H1 (cell line): ENCODE measurements at regions not wholly inside any gene's neighbourhood (a gene's known extent, or its start where the extent isn't known, plus 50 kb on each side); places are given as distances from the start of the nearest gene placed in this dataset.
"Not testable (repeated sequence)": the region's sequence is repeated elsewhere in the genome, so short reads cannot be mapped to it uniquely, and the experiment has no call there.

Source experiments
- CTCF ChIA-PET: fragments of 300-600 bp; sonication (Branson Sonifier 250); formaldehyde crosslinking; loops from one replicate; lab custom pipeline; 2021; ENCODE audit not compliant: partially characterized antibody; lab: Charles Lee
- POLR2A ChIA-PET: fragments of 300-600 bp; sonication (Branson Sonifier 250); formaldehyde crosslinking; loops from one replicate; lab custom pipeline; 2021; ENCODE audit warnings: inconsistent platforms; ENCODE audit not compliant: partially characterized antibody; lab: Charles Lee
- DNase-seq, 2 experiments: peaks; one replicate each; pipeline versions ENCODE4 v3.0.0 to v3.0.0-alpha.2; 2010 to 2022; ENCODE audit warnings: low spot score in 2 of 2, low read depth in 1 of 2, mixed read lengths in 1 of 2
- FAIRE-seq: peaks from 2 replicates; lab custom pipeline; 2011; peaks lifted over from hg19 to GRCh38; lab: Jason Lieb, UNC
- H2AFZ ChIP-seq: 2 replicates; pipeline ENCODE4 v1.8.1; 2012; ENCODE audit warnings: low read length, inconsistent platforms
- H2AK5ac ChIP-seq: 2 replicates; pipeline ENCODE4 v1.6.1; 2013; ENCODE audit warnings: low read depth, low read length
- H2BK120ac ChIP-seq: replicated peaks from 2 replicates; pipeline ENCODE3; 2013; ENCODE audit warnings: low read depth, low read length, inconsistent platforms
- H2BK12ac ChIP-seq: 2 replicates; pipeline ENCODE4 v1.6.1; 2013; ENCODE audit warnings: low read depth, low read length
- H2BK15ac ChIP-seq: 2 replicates; pipeline ENCODE4 v1.6.1; 2013; ENCODE audit warnings: low read length
- H2BK20ac ChIP-seq: 2 replicates; pipeline ENCODE4 v1.6.1; 2013; ENCODE audit warnings: low read length
- H2BK5ac ChIP-seq: 2 replicates; pipeline ENCODE4 v1.6.1; 2013; ENCODE audit warnings: low read depth, low read length
- H3K14ac ChIP-seq: 2 replicates; pipeline ENCODE4 v1.6.1; 2013; ENCODE audit warnings: inconsistent platforms; ENCODE audit not compliant: insufficient read length
- H3K18ac ChIP-seq: 2 replicates; pipeline ENCODE4 v1.6.1; 2013; ENCODE audit warnings: low read length; ENCODE audit errors: extremely low read depth
- H3K23ac ChIP-seq: 2 replicates; pipeline ENCODE4 v1.6.1; 2013; ENCODE audit warnings: inconsistent platforms; ENCODE audit not compliant: insufficient read length
- H3K23me2 ChIP-seq: 2 replicates; pipeline ENCODE4 v1.6.1; 2013; ENCODE audit warnings: low read depth, low read length
- H3K27ac ChIP-seq: 2 replicates; pipeline ENCODE4 v1.6.1; 2011; ENCODE audit warnings: low read depth, low read length, inconsistent platforms
- H3K27me3 ChIP-seq, 4 experiments: replicated peaks in 1 of 4; 1 replicate in 1 of 4; 2 replicates in 3 of 4; pipeline versions ENCODE4 v1.6.1 to v1.8.1; 2011 to 2013; ENCODE audit warnings: low read length in 3 of 4, mild to moderate bottlenecking in 3 of 4, inconsistent platforms in 2 of 4, mixed read lengths in 2 of 4, moderate library complexity in 1 of 4; ENCODE audit not compliant: control insufficient read depth in 3 of 4, insufficient read depth in 3 of 4; ENCODE audit errors: extremely low read depth in 1 of 4
- H3K36me3 ChIP-seq, 4 experiments: 2 replicates each; pipeline versions ENCODE4 v1.6.1 to v1.8.1; 2011 to 2013; ENCODE audit warnings: mild to moderate bottlenecking in 4 of 4, low read length in 3 of 4, moderate library complexity in 2 of 4, control low read depth in 1 of 4, inconsistent platforms in 1 of 4; ENCODE audit not compliant: insufficient read depth in 4 of 4, control insufficient read depth in 2 of 4
- H3K4ac ChIP-seq: replicated peaks from 2 replicates; pipeline ENCODE3; 2013; ENCODE audit warnings: low read length, low read depth, mixed read lengths, inconsistent platforms; ENCODE audit not compliant: insufficient read length
- H3K4me1 ChIP-seq, 4 experiments: replicated peaks in 1 of 4; 1 replicate in 1 of 4; 2 replicates in 3 of 4; pipeline versions ENCODE4 v1.6.1 to v1.8.1; 2011 to 2013; ENCODE audit warnings: low read length in 3 of 4, inconsistent platforms in 2 of 4, mixed read lengths in 1 of 4; ENCODE audit not compliant: insufficient read depth in 4 of 4, control insufficient read depth in 3 of 4
- H3K4me2 ChIP-seq, 2 experiments: 2 replicates each; pipeline versions ENCODE4 v1.6.1 to v1.8.1; 2011 to 2013; ENCODE audit warnings: low read depth in 2 of 2, low read length in 2 of 2, control low read depth in 1 of 2, inconsistent platforms in 1 of 2, mild to moderate bottlenecking in 1 of 2; ENCODE audit not compliant: insufficient read depth in 1 of 2
- H3K4me3 ChIP-seq, 4 experiments: fragments of 200-600, 300-600 bp in 1 of 4; sonication (generic), shearing (Covaris generic), sonication (Bioruptor Twin) in 1 of 4; 2 replicates each; pipeline versions ENCODE4 v1.5.1 to v1.8.1; 2011 to 2016; ENCODE audit warnings: low read length in 4 of 4, low read depth in 3 of 4, control low read depth in 2 of 4, inconsistent platforms in 2 of 4, mild to moderate bottlenecking in 2 of 4, mixed read lengths in 1 of 4, moderate library complexity in 1 of 4; ENCODE audit not compliant: insufficient read depth in 2 of 4; ENCODE audit errors: extremely low read depth in 1 of 4
- H3K56ac ChIP-seq: replicated peaks from 2 replicates; pipeline ENCODE3; 2013; ENCODE audit warnings: low read depth, mild to moderate bottlenecking, mixed read lengths, low read length, inconsistent platforms; ENCODE audit not compliant: insufficient read length
- H3K79me1 ChIP-seq: 2 replicates; pipeline ENCODE4 v1.6.1; 2013; ENCODE audit warnings: low read depth, low read length, control low read depth
- H3K79me2 ChIP-seq, 2 experiments: 2 replicates each; pipeline versions ENCODE4 v1.6.1 to v1.8.1; 2012 to 2013; ENCODE audit warnings: low read length in 2 of 2, mild to moderate bottlenecking in 2 of 2, inconsistent platforms in 1 of 2; ENCODE audit not compliant: insufficient read depth in 2 of 2, control insufficient read depth in 1 of 2
- H3K9ac ChIP-seq, 4 experiments: replicated peaks in 1 of 4; 1 replicate in 1 of 4; 2 replicates in 3 of 4; pipeline versions ENCODE4 v1.6.1 to v1.8.1; 2011 to 2013; ENCODE audit warnings: low read depth in 3 of 4, low read length in 3 of 4, control low read depth in 2 of 4, mild to moderate bottlenecking in 2 of 4, moderate library complexity in 2 of 4, inconsistent platforms in 1 of 4; ENCODE audit errors: extremely low read depth in 1 of 4
- H3K9me3 ChIP-seq, 2 experiments: 2 replicates each; pipeline versions ENCODE4 v1.6.1 to v1.8.1; 2012 to 2013; ENCODE audit warnings: mild to moderate bottlenecking in 2 of 2, moderate library complexity in 2 of 2, control low read depth in 1 of 2, inconsistent platforms in 1 of 2, low read depth in 1 of 2, low read length in 1 of 2, mixed read lengths in 1 of 2; ENCODE audit not compliant: insufficient read depth in 2 of 2
- H4K20me1 ChIP-seq, 2 experiments: replicated peaks in 1 of 2; 2 replicates each; pipeline versions ENCODE3 to v1.8.1; 2011 to 2013; ENCODE audit warnings: inconsistent platforms in 2 of 2, low read length in 2 of 2, mild to moderate bottlenecking in 1 of 2; ENCODE audit not compliant: insufficient read depth in 2 of 2, control insufficient read depth in 1 of 2
- H4K5ac ChIP-seq: 2 replicates; pipeline ENCODE4 v1.6.1; 2013; ENCODE audit warnings: low read length, low read depth, mixed read lengths, inconsistent platforms; ENCODE audit not compliant: insufficient read length
- H4K8ac ChIP-seq: 2 replicates; pipeline ENCODE4 v1.8.0; 2013; ENCODE audit warnings: mild to moderate bottlenecking, moderate library complexity, low read length, inconsistent platforms; ENCODE audit not compliant: insufficient read depth; ENCODE audit errors: extremely low read depth
- H4K91ac ChIP-seq: replicated peaks from 2 replicates; pipeline ENCODE3; 2013; ENCODE audit warnings: low read length, mixed read lengths, inconsistent platforms; ENCODE audit not compliant: insufficient read length
- WGBS, 2 experiments: shearing (Covaris generic) in 1 of 2; methylation state at CpG; one replicate each; pipeline versions ENCODE4 v1.1.6 to v1.1.7; 2013 to 2015; ENCODE audit warnings: low lambda C conversion rate in 2 of 2, mixed read lengths in 2 of 2, inconsistent platforms in 1 of 2, low coverage in 1 of 2, missing lambda C conversion rate in 1 of 2; ENCODE audit not compliant: insufficient replicate concordance in 2 of 2, insufficient coverage in 1 of 2, insufficient read length in 1 of 2; ENCODE audit errors: extremely low coverage in 1 of 2, missing lambda C conversion rate in 1 of 2; 5-methylcytosine and 5-hydroxymethylcytosine counted together

GRCh38 chr2:45096038-45096437, 86.8 kb upstream of the SIX2 start:
- not testable (repeated sequence) for H2BK15ac ChIP-seq
- WGBS, 2 experiments = 94% methylated on average over 10 of the region's 10 CpGs; no CpG with 5 or more reads in 1 of the 2 experiments

More at GRCh38 chr2:45096038-45096437, 86.8 kb upstream of the SIX2 start:
- H4K20me1 ChIP-seq, H4K5ac ChIP-seq, H3K23ac ChIP-seq, H3K4me2 ChIP-seq, H2BK120ac ChIP-seq, FAIRE-seq, H3K4me3 ChIP-seq, DNase-seq, H3K4me1 ChIP-seq, H3K4ac ChIP-seq, H2BK20ac ChIP-seq, H3K14ac ChIP-seq, H3K27ac ChIP-seq, H2BK12ac ChIP-seq, H3K27me3 ChIP-seq, H4K91ac ChIP-seq, H2AFZ ChIP-seq, H3K18ac ChIP-seq, CTCF ChIA-PET, H2AK5ac ChIP-seq, H3K9me3 ChIP-seq, POLR2A ChIA-PET, H3K9ac ChIP-seq, H4K8ac ChIP-seq, H3K36me3 ChIP-seq, H3K23me2 ChIP-seq, H2BK5ac ChIP-seq, H3K56ac ChIP-seq, H3K79me1 ChIP-seq, H3K79me2 ChIP-seq: not testable (repeated sequence)
